Activated CD4-positive, alpha-beta memory T cell treated with anti-CD3 and anti-CD28 coated beads for 36 hours (primary cell): ENCODE measurements at regions not wholly inside any gene's neighbourhood (a gene's known extent, or its start where the extent isn't known, plus 50 kb on each side); places are given as distances from the start of the nearest gene placed in this dataset.

Experiments
- CTCF ChIA-PET: fragments of 350-600 bp; sonication (Branson Sonifier 250); formaldehyde crosslinking; loops from one replicate; lab custom pipeline; 2021; ENCODE audit warnings: antibody characterized with exemption, inconsistent platforms; lab: Charles Lee
- POLR2A ChIA-PET: fragments of 350-600 bp; sonication (Branson Sonifier 250); formaldehyde crosslinking; loops from one replicate; lab custom pipeline; 2021; ENCODE audit warnings: antibody characterized with exemption; lab: Charles Lee
- DNase-seq: peaks from one replicate; pipeline ENCODE4 v3.0.0-alpha.2; 2020
- H3K27ac Mint-ChIP-seq: one replicate; pipeline ENCODE4 v1.8.0; 2021; ENCODE audit warnings: mixed read lengths
- H3K27me3 Mint-ChIP-seq: one replicate; pipeline ENCODE4 v1.8.0; 2021; ENCODE audit warnings: mixed read lengths
- H3K36me3 Mint-ChIP-seq: one replicate; pipeline ENCODE4 v1.8.0; 2021; ENCODE audit warnings: mixed read lengths
- H3K4me1 Mint-ChIP-seq: one replicate; pipeline ENCODE4 v1.8.0; 2021; ENCODE audit warnings: low read depth, mixed read lengths
- H3K4me3 Mint-ChIP-seq: one replicate; pipeline ENCODE4 v1.8.0; 2021; ENCODE audit warnings: mild to moderate bottlenecking, mixed read lengths
- H3K9me3 Mint-ChIP-seq: one replicate; pipeline ENCODE4 v1.8.0; 2021; ENCODE audit warnings: mixed read lengths
- intact Hi-C: fragments of 100-400 bp; cut with micrococcal nuclease; formaldehyde crosslinking; loops from one replicate; pipeline ENCODE4 v1.15.1; 2023

DNA sequence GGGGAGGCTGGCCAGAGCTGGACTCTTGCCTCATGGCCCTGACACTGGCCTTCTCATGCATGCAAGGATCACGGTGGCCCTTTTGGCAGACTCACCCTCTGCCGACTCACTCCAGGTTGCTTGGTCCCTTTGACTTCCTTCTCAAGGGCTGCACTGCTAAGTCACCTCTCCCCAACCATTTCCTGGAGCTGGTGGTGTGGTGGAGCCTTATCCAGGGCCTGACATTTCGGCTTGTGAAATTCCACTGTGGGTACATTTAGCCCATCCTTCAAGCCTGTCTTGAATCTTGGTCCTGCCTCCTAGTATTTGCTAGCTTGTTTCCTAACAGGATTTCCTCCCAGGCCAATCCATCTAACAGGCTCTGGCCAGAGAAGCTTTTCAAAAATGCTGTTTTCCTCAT is 52.6 kb upstream of the JUN start:
- no peak for DNase-seq
- Mint-ChIP-seq H3K9me3 (no peaks in the 10 kb centered on the region), H3K27ac (no peak overlapping the region), H3K4me1 (no peaks in the 10 kb centered on the region), H3K4me3 (no peak overlapping the region), H3K27me3 (no peaks in the 10 kb centered on the region), H3K36me3 (no peaks in the 10 kb centered on the region)
- intact Hi-C loops, result no loop called here
- ChIA-PET POLR2A (no interaction called here), CTCF (no interaction called here)

DNA sequence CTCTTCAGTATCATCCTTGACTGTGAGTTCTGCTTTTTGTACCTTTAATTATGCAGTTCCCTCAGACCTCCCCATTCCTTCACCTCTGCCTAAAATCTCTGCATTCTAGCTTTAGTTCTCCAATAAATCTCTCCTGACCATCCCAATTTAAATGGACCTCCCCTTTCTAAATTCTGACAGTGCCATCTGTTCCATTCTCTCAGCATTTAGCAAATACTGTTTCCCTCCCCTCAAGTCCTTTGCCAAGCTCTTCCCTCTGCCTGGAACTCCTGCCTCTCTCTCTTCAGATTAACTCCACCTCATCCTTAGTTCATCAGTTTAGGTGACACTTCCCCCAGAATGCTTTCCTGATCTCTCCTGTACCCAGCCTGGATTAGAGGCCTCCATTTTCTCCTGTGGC is 54.0 kb upstream of the JUN start:
- no peak for DNase-seq
- no peaks in the 10 kb centered on the region for H3K36me3 Mint-ChIP-seq
- H3K9me3 Mint-ChIP-seq, result no peaks in the 10 kb centered on the region
- no peaks in the 10 kb centered on the region for H3K4me1 Mint-ChIP-seq
- ChIA-PET CTCF (interaction anchor here (0.6 kb wide), 1 partner anchor 97 kb away, joined by 3 read pairs; no protein-coding TSS in a partner anchor), POLR2A (no interaction called here)
- H3K27me3 Mint-ChIP-seq, result no peaks in the 10 kb centered on the region
- H3K4me3 Mint-ChIP-seq, result no peak overlapping the region
- H3K27ac Mint-ChIP-seq, result no peak overlapping the region
- intact Hi-C loops, result no loop called here

DNA sequence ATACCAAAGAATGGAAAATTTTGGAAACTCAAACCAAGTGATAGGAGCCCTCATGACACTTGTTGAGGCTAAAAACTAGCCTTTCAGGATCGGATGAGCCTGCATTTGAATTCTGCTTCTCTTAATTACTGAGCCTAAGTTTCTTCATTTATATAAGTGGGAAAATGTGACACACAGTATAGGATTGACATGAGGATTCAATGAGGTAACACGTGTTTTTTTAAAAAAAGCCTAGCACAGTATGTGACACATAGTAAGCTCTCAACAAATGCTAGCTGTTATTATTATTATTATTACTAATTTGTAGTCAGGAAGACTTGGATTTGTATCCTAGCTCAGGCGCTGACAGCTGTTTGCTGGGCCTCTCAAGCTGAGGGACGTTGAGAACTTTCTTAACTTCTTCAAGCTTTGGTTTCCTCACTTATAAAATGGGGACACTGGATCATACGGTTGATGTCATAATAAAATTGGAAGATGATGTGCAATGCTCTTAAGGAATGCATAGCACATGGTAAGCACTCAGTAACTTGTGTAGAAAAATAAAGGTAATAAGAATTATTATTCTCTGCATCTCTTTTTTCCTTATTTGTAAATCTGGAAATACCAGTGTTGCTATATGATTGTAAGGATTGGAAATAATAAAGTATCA is 55.4 kb upstream of the JUN start:
- no peaks in the 10 kb centered on the region for H3K4me1 Mint-ChIP-seq
- H3K27me3 Mint-ChIP-seq, result no peaks in the 10 kb centered on the region
- intact Hi-C loops, result no loop called here
- no peak for DNase-seq
- ChIA-PET CTCF (interaction anchor here (1.3 kb wide), 1 partner anchor 859 kb away, joined by 4 read pairs; no protein-coding TSS in a partner anchor), POLR2A (no interaction called here)
- no peaks in the 10 kb centered on the region for H3K9me3 Mint-ChIP-seq
- no peaks in the 10 kb centered on the region for H3K36me3 Mint-ChIP-seq
- no peak overlapping the region for H3K4me3 Mint-ChIP-seq
- H3K27ac Mint-ChIP-seq, result no peak overlapping the region

DNA sequence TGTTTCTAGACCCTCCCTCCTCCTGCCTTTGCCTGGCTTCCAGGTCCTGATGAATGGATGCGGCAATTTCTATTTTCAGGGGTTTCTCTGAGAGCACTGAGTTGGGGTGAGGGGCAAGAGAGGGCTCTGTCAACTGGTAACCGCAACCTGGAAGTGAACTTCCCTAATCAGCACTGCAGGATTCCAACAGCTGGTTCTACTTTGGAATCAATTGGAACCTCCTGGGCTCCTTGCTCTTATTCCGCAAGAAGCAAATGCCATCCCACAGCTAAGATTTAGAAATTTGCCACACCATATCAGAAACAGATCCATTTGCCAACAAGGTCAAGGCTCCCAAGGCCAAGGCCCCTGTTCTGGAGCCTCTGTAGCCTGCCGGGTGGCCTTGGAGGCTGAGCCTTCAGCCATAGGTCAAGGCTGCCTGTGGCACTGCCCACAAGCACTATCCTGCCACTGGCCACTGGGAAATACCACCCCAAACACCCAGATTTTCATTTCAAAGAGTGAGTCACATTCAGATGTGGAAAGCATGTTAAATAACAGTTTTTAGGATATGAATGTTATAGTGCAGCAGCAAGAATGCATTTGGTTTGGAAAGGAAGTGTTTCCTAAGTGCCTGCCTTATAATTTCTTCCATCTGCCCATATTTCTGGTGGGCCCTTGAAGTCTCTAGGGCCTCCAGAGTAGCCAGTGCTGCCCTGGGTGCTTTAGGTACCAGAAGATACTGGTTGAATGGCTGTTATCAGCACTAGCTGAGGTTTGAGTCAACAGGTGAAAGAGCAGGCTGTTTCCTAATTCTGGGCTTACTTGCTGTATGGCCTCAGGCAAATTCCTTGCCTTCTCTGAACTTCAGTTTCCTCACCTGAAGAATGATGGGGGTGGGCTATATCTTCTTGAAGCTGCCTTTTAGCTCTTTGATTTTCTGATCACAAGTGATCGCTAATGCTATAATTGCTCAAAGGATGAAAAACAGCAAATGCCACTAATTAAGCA is 56.3 kb upstream of the JUN start:
- no peaks in the 10 kb centered on the region for H3K9me3 Mint-ChIP-seq
- no peaks in the 10 kb centered on the region for H3K27me3 Mint-ChIP-seq
- no peak for DNase-seq
- no peaks in the 10 kb centered on the region for H3K36me3 Mint-ChIP-seq
- no peak overlapping the region for H3K4me3 Mint-ChIP-seq
- H3K27ac Mint-ChIP-seq, result no peak overlapping the region
- POLR2A ChIA-PET, result no interaction called here
- no peaks in the 10 kb centered on the region for H3K4me1 Mint-ChIP-seq
- intact Hi-C loops, result no loop called here
- CTCF ChIA-PET, result interaction anchor here (1.3 kb wide), 1 partner anchor 858 kb away, joined by 4 read pairs; no protein-coding TSS in a partner anchor

DNA sequence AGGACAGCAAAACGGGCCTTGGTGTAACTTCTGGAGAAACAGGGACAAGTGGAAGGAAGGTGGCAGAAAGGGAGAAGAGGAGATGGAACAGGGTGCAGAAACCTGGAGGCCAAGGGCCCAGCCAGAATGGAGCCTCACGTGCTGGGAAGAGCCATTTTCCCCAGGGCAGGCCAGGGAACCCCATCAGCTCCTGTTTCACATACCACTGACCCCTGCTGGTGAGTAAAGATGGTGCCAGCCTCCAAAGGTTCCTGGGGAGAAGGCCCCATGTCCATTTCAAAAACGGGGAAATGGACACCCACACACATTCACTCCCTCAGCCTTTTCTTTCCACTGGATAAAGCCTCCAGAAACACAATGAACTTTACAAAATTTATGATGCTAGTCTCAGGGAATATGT is 57.6 kb upstream of the JUN start:
- CTCF ChIA-PET, result interaction anchor here (0.6 to 0.9 kb wide), 2 partner anchors 17 to 281 kb away, joined by 3 read pairs; no protein-coding TSS in a partner anchor
- Mint-ChIP-seq H3K27me3 (no peaks in the 10 kb centered on the region), H3K36me3 (no peaks in the 10 kb centered on the region), H3K27ac (no peak overlapping the region), H3K4me1 (no peaks in the 10 kb centered on the region), H3K4me3 (no peak overlapping the region), H3K9me3 (no peaks in the 10 kb centered on the region)
- DNase-seq, result peak; percentile 35
- intact Hi-C loops, result no loop called here
- POLR2A ChIA-PET, result no interaction called here

DNA sequence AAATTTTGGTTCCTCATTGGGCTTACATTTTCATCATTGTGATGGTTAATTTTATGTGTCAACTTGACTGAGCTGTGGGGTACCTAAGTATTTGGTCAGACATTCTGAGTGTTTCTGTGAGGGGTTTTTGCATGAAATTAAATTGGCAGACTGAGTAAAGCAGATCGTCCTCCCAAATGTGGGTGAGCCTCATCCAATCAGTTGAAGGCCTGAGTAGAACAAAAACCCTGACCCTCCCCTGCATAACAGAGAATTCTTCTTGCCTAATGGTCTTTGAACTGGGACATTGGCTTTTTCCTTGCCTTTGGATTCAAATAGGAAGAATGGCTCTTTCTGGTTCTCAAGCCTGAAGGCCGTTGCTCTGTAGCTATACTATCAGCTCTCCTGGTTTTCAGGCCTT is 59.1 kb upstream of the JUN start:
- intact Hi-C loops, result no loop called here
- no peak for DNase-seq
- Mint-ChIP-seq H3K9me3 (no peaks in the 10 kb centered on the region), H3K36me3 (no peaks in the 10 kb centered on the region), H3K27ac (no peak overlapping the region), H3K27me3 (no peaks in the 10 kb centered on the region), H3K4me3 (no peak overlapping the region), H3K4me1 (no peaks in the 10 kb centered on the region)
- CTCF ChIA-PET, result no interaction called here
- POLR2A ChIA-PET, result no interaction called here

DNA sequence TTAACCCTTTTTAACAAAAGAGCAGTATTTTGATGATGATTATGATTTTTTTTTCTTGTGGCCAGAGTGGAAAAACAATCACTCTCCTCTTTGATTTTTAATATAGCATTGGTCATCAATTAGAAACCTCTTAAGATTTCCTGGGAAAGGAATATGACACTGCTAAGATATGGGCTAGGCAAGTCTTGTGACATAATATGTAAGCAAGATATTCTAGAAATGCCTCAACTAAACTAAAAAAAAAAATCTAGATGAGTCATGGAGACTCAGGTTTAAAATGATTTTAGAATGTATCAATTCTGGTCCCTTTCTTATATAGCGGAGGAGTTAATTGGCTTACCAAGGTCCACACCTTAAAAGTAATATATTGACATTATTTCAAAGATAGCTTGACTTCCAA is 60.3 kb upstream of the JUN start:
- ChIA-PET CTCF (no interaction called here), POLR2A (no interaction called here)
- Mint-ChIP-seq H3K27me3 (no peaks in the 10 kb centered on the region), H3K4me3 (no peak overlapping the region), H3K9me3 (no peaks in the 10 kb centered on the region), H3K4me1 (no peaks in the 10 kb centered on the region), H3K27ac (no peak overlapping the region), H3K36me3 (no peaks in the 10 kb centered on the region)
- DNase-seq, result no peak
- intact Hi-C loops, result no loop called here

DNA sequence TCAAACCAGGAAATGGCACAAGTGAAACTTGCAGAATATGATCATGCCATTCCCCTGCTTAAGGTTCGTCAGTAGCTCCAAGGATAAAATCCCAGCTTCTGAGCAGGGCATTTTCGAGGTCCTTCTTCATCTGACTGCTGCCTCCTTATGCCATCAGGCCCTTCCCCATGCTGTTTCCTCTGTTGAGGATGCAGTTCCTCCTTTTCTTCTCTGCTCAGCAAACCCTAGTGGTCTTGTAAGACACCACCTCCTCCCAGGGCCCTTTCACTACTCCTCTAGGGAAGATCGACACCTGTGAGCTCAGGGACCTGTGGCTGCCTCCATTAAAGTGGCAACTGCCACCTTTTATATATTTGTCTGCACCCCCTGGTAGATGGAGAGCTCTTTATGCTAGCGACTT is 62.1 kb upstream of the JUN start:
- no peaks in the 10 kb centered on the region for H3K9me3 Mint-ChIP-seq
- H3K36me3 Mint-ChIP-seq, result no peaks in the 10 kb centered on the region
- H3K4me3 Mint-ChIP-seq, result no peak overlapping the region
- ChIA-PET CTCF (interaction anchor here (1.5 kb wide), 1 partner anchor 13 kb away, joined by 4 read pairs; no protein-coding TSS in a partner anchor), POLR2A (no interaction called here)
- DNase-seq, result no peak
- H3K27ac Mint-ChIP-seq, result no peak overlapping the region
- intact Hi-C loops, result no loop called here
- no peaks in the 10 kb centered on the region for H3K4me1 Mint-ChIP-seq
- H3K27me3 Mint-ChIP-seq, result peaks cover 2% of the 10 kb centered on the region

DNA sequence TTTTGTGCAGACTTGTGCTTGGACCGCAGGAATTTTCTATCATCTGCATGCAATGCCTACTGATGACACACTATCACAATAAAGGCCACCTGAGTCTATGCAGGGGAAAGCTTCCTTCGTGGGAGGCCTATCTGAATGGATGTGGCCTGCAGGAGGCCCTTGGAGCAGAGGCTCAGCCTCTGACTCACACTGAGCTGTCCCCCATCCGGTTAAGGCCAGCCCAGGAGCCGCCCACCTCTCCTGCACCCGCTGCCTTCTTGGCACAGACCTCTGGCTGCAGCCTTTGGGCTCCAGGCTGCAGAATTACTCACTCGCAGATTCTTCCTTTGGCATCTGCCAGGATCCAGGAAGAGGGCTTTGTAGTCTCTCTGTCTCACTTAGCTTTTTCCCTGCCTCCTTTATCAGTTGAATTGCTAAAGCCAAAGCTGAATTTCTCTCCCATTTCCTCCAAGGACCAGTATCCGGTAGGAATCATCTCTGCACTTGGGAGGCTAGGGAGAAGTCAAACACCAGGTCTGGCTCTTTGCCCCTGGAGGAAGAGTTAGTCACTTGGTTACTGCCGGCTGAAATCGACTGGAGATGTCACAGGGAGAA is 65.1 kb upstream of the JUN start:
- DNase-seq, result peak; percentile 48
- intact Hi-C loops, result no loop called here
- POLR2A ChIA-PET, result interaction anchor here (0.7 kb wide), 1 partner anchor 11 kb away, joined by 3 read pairs; no protein-coding TSS in a partner anchor
- CTCF ChIA-PET, result no interaction called here
- H3K36me3 Mint-ChIP-seq, result no peaks in the 10 kb centered on the region
- no peaks in the 10 kb centered on the region for H3K9me3 Mint-ChIP-seq
- H3K4me1 Mint-ChIP-seq, result no peaks in the 10 kb centered on the region
- H3K27me3 Mint-ChIP-seq, result peaks cover 2% of the 10 kb centered on the region
- H3K4me3 Mint-ChIP-seq, result no peak overlapping the region
- no peak overlapping the region for H3K27ac Mint-ChIP-seq

DNA sequence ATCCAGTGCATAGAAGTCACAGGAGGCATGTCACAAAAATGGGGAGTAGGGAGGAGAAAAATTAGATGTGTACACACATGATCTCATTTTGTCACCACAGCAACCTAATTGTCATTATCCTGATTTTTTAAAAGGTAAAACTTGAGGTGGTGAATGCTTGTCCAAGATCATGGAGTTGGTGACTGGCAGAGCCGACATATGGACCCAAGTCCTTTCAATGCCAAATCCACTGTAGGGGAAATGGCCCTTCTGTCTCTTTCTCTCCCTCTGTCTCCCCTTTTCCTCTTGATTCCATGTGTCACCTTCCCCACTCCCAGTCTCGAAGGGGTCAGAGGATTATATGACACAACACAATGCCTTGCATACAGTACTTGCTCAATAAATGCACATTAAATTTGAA is 65.7 kb upstream of the JUN start:
- Mint-ChIP-seq H3K36me3 (no peaks in the 10 kb centered on the region), H3K9me3 (no peaks in the 10 kb centered on the region), H3K27ac (no peak overlapping the region), H3K27me3 (peaks cover 2% of the 10 kb centered on the region), H3K4me3 (no peak overlapping the region), H3K4me1 (no peaks in the 10 kb centered on the region)
- POLR2A ChIA-PET, result no interaction called here
- intact Hi-C loops, result no loop called here
- DNase-seq, result no peak
- CTCF ChIA-PET, result no interaction called here

DNA sequence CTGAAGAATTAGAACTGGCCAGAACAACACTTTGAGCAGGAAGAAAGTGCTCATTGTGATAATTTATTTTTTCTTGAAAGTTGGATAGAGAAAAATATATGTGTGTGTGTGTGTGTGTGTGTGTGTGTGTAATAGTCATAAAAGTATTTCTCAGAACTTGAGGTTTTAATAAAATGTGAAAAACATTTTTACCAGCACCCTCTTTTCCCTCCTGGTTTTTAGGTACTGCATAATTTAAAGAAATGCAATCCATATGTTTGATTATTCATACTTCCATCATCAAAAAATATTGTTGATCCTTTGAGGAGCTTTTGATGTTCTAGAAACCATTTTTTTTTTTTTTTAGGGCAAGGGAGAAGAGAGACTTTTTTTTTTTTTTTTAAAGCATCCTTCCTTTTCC is 66.8 kb upstream of the JUN start:
- Mint-ChIP-seq H3K36me3 (no peaks in the 10 kb centered on the region), H3K9me3 (no peaks in the 10 kb centered on the region), H3K27me3 (peaks cover 2% of the 10 kb centered on the region), H3K4me1 (no peaks in the 10 kb centered on the region), H3K27ac (no peak overlapping the region), H3K4me3 (no peak overlapping the region)
- no peak for DNase-seq
- intact Hi-C loops, result no loop called here
- ChIA-PET POLR2A (no interaction called here), CTCF (interaction anchor here (0.7 kb wide), 1 partner anchor 506 kb away, joined by 3 read pairs; no protein-coding TSS in a partner anchor)
